IMR-90 (cell line): ENCODE measurements at regions not wholly inside any gene's neighbourhood (a gene's known extent, or its start where the extent isn't known, plus 50 kb on each side); places are given as distances from the start of the nearest gene placed in this dataset.

ENCODE experiments used
- ATAC-seq: fragments of 200-7000 bp; cut with Tn5 transposase; 2 replicates; pipeline ENCODE4 v1.9.1; 2020; ENCODE audit warnings: low read depth, mild to moderate bottlenecking, moderate library complexity
- BruUV-seq: library from RNA; stranded (reverse); fragments of 400-500 nt; replicated peaks from 2 replicates; lab custom pipeline; 2021; lab: Mats Ljungman, UMichigan
- CTCF ChIA-PET: fragments of 300-600 bp; formaldehyde crosslinking; extraction: SDS; loops from one replicate; lab custom pipeline; 2021; ENCODE audit warnings: antibody characterized with exemption; lab: Yijun Ruan, JAX
- POLR2A ChIA-PET: fragments of 300-600 bp; sonication (Branson Sonifier 250); formaldehyde crosslinking; loops from one replicate; lab custom pipeline; 2022; ENCODE audit warnings: antibody characterized with exemption; ENCODE audit not compliant: unreplicated experiment; lab: Charles Lee
- DNase-seq: peaks from one replicate; pipeline ENCODE4 v3.0.0; 2013
- H2AFZ ChIP-seq: replicated peaks from 2 replicates; pipeline ENCODE3; 2013; ENCODE audit warnings: low read length, mild to moderate bottlenecking; ENCODE audit not compliant: poor library complexity
- H2AK5ac ChIP-seq: 2 replicates; pipeline ENCODE4 v1.6.1; 2013; ENCODE audit warnings: low read depth, low read length, inconsistent platforms
- H2AK9ac ChIP-seq: replicated peaks from 2 replicates; pipeline ENCODE3; 2013; ENCODE audit warnings: mild to moderate bottlenecking, low read depth, low read length, moderate library complexity; ENCODE audit not compliant: poor library complexity
- H2BK120ac ChIP-seq: 2 replicates; pipeline ENCODE4 v1.6.1; 2013; ENCODE audit warnings: low read depth, low read length, inconsistent platforms
- H2BK15ac ChIP-seq: 3 replicates; pipeline ENCODE4 v1.6.1; 2013; ENCODE audit warnings: low read depth, low read length, inconsistent platforms
- H2BK20ac ChIP-seq: 2 replicates; pipeline ENCODE4 v1.6.1; 2013; ENCODE audit warnings: low read depth, mild to moderate bottlenecking, inconsistent platforms, low read length, moderate library complexity
- H2BK5ac ChIP-seq: 2 replicates; pipeline ENCODE4 v1.6.1; 2013; ENCODE audit warnings: mild to moderate bottlenecking, low read depth, low read length, inconsistent platforms; ENCODE audit not compliant: poor library complexity, severe bottlenecking
- H3K14ac ChIP-seq: replicated peaks from 2 replicates; pipeline ENCODE4 v1.6.1; 2013; ENCODE audit warnings: low read depth, low read length, inconsistent platforms
- H3K18ac ChIP-seq: 2 replicates; pipeline ENCODE4 v1.6.1; 2013; ENCODE audit warnings: low read depth, low read length, control low read depth
- H3K23ac ChIP-seq: 2 replicates; pipeline ENCODE4 v1.6.1; 2013; ENCODE audit warnings: low read depth, low read length, inconsistent platforms
- H3K27ac ChIP-seq: 2 replicates; pipeline ENCODE4 v1.5.1; 2013; ENCODE audit warnings: mild to moderate bottlenecking, control low read depth, low read length; ENCODE audit not compliant: insufficient read depth
- H3K27me3 ChIP-seq: 2 replicates; pipeline ENCODE4 v1.6.1; 2013; ENCODE audit warnings: low read length; ENCODE audit not compliant: control insufficient read depth, insufficient read depth
- H3K36me3 ChIP-seq: 2 replicates; pipeline ENCODE4 v1.6.1; 2013; ENCODE audit warnings: low read length, mixed read lengths; ENCODE audit not compliant: control insufficient read depth, insufficient read depth
- H3K4ac ChIP-seq: 2 replicates; pipeline ENCODE4 v1.6.1; 2013; ENCODE audit warnings: low read depth, low read length, inconsistent platforms
- H3K4me1 ChIP-seq: 2 replicates; pipeline ENCODE4 v1.6.1; 2013; ENCODE audit warnings: low read length, mixed read lengths; ENCODE audit not compliant: control insufficient read depth, insufficient read depth
- H3K4me2 ChIP-seq: 2 replicates; pipeline ENCODE4 v1.6.1; 2013; ENCODE audit warnings: low read depth, mild to moderate bottlenecking, control low read depth, low read length, moderate library complexity
- H3K4me3 ChIP-seq: 2 replicates; pipeline ENCODE4 v1.5.1; 2013; ENCODE audit warnings: low read depth, mild to moderate bottlenecking, control low read depth, low read length, moderate library complexity; ENCODE audit not compliant: insufficient read depth
- H3K56ac ChIP-seq: 2 replicates; pipeline ENCODE4 v1.6.1; 2013; ENCODE audit warnings: low read length, inconsistent platforms; ENCODE audit not compliant: insufficient read depth; ENCODE audit errors: extremely low read depth
- H3K79me1 ChIP-seq, 2 experiments: 2 replicates each; pipeline ENCODE4 v1.6.1; 2013; ENCODE audit warnings: low read length in 2 of 2, inconsistent platforms in 1 of 2, low read depth in 1 of 2
- H3K9ac ChIP-seq: 2 replicates; pipeline ENCODE4 v1.6.1; 2013; ENCODE audit warnings: low read depth, low read length, control low read depth
- H3K9me1 ChIP-seq: 2 replicates; pipeline ENCODE4 v1.6.1; 2013; ENCODE audit warnings: low read length, inconsistent platforms; ENCODE audit not compliant: insufficient read depth
- H3K9me3 ChIP-seq: 2 replicates; pipeline ENCODE4 v1.6.1; 2013; ENCODE audit warnings: low read length; ENCODE audit not compliant: control insufficient read depth, insufficient read depth
- H4K20me1 ChIP-seq: 2 replicates; pipeline ENCODE4 v1.6.1; 2013; ENCODE audit warnings: low read length, inconsistent platforms; ENCODE audit not compliant: insufficient read depth
- H4K5ac ChIP-seq: 2 replicates; pipeline ENCODE4 v1.6.1; 2013; ENCODE audit warnings: mild to moderate bottlenecking, low read depth, low read length, control low read depth
- H4K8ac ChIP-seq, 2 experiments: 2 replicates each; pipeline ENCODE4 v1.6.1; 2013; ENCODE audit warnings: low read depth in 2 of 2, low read length in 2 of 2, control low read depth in 1 of 2, inconsistent platforms in 1 of 2
- H4K91ac ChIP-seq: 2 replicates; pipeline ENCODE4 v1.6.1; 2013; ENCODE audit warnings: low read depth, low read length, inconsistent platforms; ENCODE audit not compliant: insufficient read depth
- BHLHE40 ChIP-seq: fragments of 150-350 bp; IDR thresholded peaks from 2 replicates; pipeline ENCODE4 v1.6.1; 2016; ENCODE audit warnings: mild to moderate bottlenecking, low read depth, low read length
- CEBPB ChIP-seq: IDR thresholded peaks from 2 replicates; pipeline ENCODE4 v1.6.1; 2012; ENCODE audit warnings: low read depth, low read length, improper control_type of control experiment
- CHD1 ChIP-seq: IDR thresholded peaks from 2 replicates; pipeline ENCODE4 v1.6.1; 2012; ENCODE audit warnings: low read depth, low read length, improper control_type of control experiment
- CTCF ChIP-seq: conservative IDR thresholded peaks from 2 replicates; pipeline ENCODE4 v1.5.1; 2012; ENCODE audit warnings: mild to moderate bottlenecking, low read depth, low read length, improper control_type of control experiment
- ELK1 ChIP-seq: fragments of 150-350 bp; IDR thresholded peaks from 2 replicates; pipeline ENCODE4 v1.6.1; 2016; ENCODE audit warnings: low read depth, mild to moderate bottlenecking, low read length, moderate library complexity, borderline replicate concordance
- FOS ChIP-seq: fragments of 150-350 bp; IDR thresholded peaks from 2 replicates; pipeline ENCODE4 v1.6.1; 2016; ENCODE audit warnings: low read depth, low read length
- MAFK ChIP-seq: IDR thresholded peaks from 2 replicates; pipeline ENCODE4 v1.6.1; 2012; ENCODE audit warnings: low read depth, low read length, improper control_type of control experiment
- MAZ ChIP-seq: IDR thresholded peaks from 2 replicates; pipeline ENCODE4 v1.6.1; 2012; ENCODE audit warnings: low read depth, mild to moderate bottlenecking, low read length, improper control_type of control experiment, moderate library complexity, borderline replicate concordance
- MXI1 ChIP-seq: IDR thresholded peaks from 2 replicates; pipeline ENCODE4 v1.6.1; 2012; ENCODE audit warnings: low read depth, mild to moderate bottlenecking, low read length, moderate library complexity, borderline replicate concordance
- NFE2L2 ChIP-seq: fragments of 150-350 bp; IDR thresholded peaks from 2 replicates; pipeline ENCODE4 v1.6.1; 2016; ENCODE audit warnings: low read depth, mild to moderate bottlenecking, low read length
- POLR2A ChIP-seq: IDR thresholded peaks from 2 replicates; pipeline ENCODE4 v1.6.1; 2012; ENCODE audit warnings: mild to moderate bottlenecking, low read depth, low read length
- RAD21 ChIP-seq: IDR thresholded peaks from 2 replicates; pipeline ENCODE4 v1.6.1; 2012; ENCODE audit warnings: low read length, improper control_type of control experiment
- RCOR1 ChIP-seq: IDR thresholded peaks from 2 replicates; pipeline ENCODE4 v1.6.1; 2012; ENCODE audit warnings: mild to moderate bottlenecking, low read length, improper control_type of control experiment; ENCODE audit not compliant: insufficient replicate concordance
- RFX5 ChIP-seq: IDR thresholded peaks from 2 replicates; pipeline ENCODE4 v1.8.0; 2012; ENCODE audit warnings: low read depth, mild to moderate bottlenecking, low read length, moderate library complexity
- USF2 ChIP-seq: fragments of 150-350 bp; IDR thresholded peaks from 2 replicates; pipeline ENCODE4 v1.6.1; 2017; ENCODE audit warnings: mild to moderate bottlenecking, antibody characterized with exemption, low read length, low read depth
- dilution Hi-C: fragments of 300-500 bp; cut with HindIII; formaldehyde crosslinking; loops from one replicate; pipeline ENCODE4 v1.14.3; 2018; ENCODE audit warnings: low sequenced_read_pairs; ENCODE audit not compliant: unreplicated experiment
- in situ Hi-C: fragments of 300-500 bp; cut with MboI; formaldehyde crosslinking; loops from 3 replicates; pipeline ENCODE4 v1.14.3; 2019; ENCODE audit warnings: low sequenced_read_pairs, inconsistent platforms, mixed read lengths
- intact Hi-C: fragments of 100-400 bp; cut with micrococcal nuclease; formaldehyde crosslinking; loops from 2 replicates; pipeline ENCODE4 v1.10.0; 2022

- Histone ChIP-seq H4K20me1 (no peaks in the 10 kb centered on the region), H3K14ac (no peak overlapping the region), H3K9ac (no peak overlapping the region), H3K23ac (no peak overlapping the region), H2BK15ac (no peak overlapping the region), H3K79me1 (no peaks in the 10 kb centered on the region), H3K18ac (no peak overlapping the region), H4K8ac (no peak overlapping the region), H2AK5ac (no peak overlapping the region), H2AK9ac (no peak overlapping the region), H3K27me3 (no peaks in the 10 kb centered on the region), H3K36me3 (no peaks in the 10 kb centered on the region), H3K9me3 (no peaks in the 10 kb centered on the region), H3K4me2 (no peak overlapping the region), H3K4ac (no peak overlapping the region), H2BK120ac (no peak overlapping the region), H2BK5ac (no peak overlapping the region), H3K56ac (no peak overlapping the region), H2AFZ (no peak overlapping the region), H3K9me1 (no peaks in the 10 kb centered on the region), H3K4me1 (no peaks in the 10 kb centered on the region), H2BK20ac (no peak overlapping the region), H4K5ac (no peak overlapping the region), H4K91ac (no peak overlapping the region), H3K27ac (no peak overlapping the region), H3K4me3 (no peak overlapping the region)
- TF ChIP-seq RAD21 = no peak
- no peak for TF ChIP-seq ELK1
- no peak for TF ChIP-seq CEBPB
- no peak for TF ChIP-seq POLR2A
- TF ChIP-seq NFE2L2 = no peak
- no peak for TF ChIP-seq CHD1
- TF ChIP-seq MXI1 = no peak
- no peak for TF ChIP-seq USF2
- no peak for TF ChIP-seq MAZ
- no peak for TF ChIP-seq BHLHE40
- no peak for TF ChIP-seq MAFK
- no peak for TF ChIP-seq RCOR1
- TF ChIP-seq CTCF = no peak
- TF ChIP-seq FOS = no peak
- no peak for TF ChIP-seq RFX5
- DNase-seq (no peak), ATAC-seq (no peak)
- CTCF ChIA-PET = no interaction called here
- BruUV-seq = no TSS peak
- intact Hi-C loops = no loop called here
- in situ Hi-C loops = no loop called here
- dilution Hi-C loops = no loop called here
- POLR2A ChIA-PET = no interaction called here
These were observed 728.7 kb downstream of the DNAH5 start for GRCh38 chr5:13215806-13216205.
